ENCODE measurements at regions not wholly inside any gene's neighbourhood (a gene's known extent, or its start where the extent isn't known, plus 50 kb on each side); places are given as distances from the start of the nearest gene placed in this dataset.

DNA sequence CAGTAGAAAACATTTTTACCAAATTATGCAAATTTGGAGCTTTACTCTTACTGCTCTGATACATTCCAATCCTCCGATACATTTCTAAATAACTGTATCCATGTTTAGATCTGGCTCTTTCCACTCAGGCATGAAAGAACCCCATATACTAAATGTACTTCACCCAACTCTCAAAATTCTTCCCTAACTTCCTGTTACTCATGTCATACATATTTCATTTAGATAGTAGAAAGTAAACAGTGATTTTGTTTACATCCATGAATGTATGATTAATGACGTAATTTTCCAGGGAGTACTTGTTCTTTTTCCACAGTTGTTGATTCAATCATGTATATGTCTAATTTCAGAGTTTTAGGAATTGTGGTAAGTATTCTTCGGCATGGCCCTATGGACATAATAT lies 1426.5 kb upstream of the C9orf72 start:
- H3K27me3 ChIP-seq, result no peaks in the 10 kb centered on the region
- ATAC-seq, result no peak
- intact Hi-C loops (cut with DNase I), result no loop called here
- DNase-seq, result no peak
- H3K4me1 ChIP-seq, result no peaks in the 10 kb centered on the region
- H3K36me3 ChIP-seq, result no peaks in the 10 kb centered on the region
- no peak overlapping the region for H3K4me3 ChIP-seq
- TF ChIP-seq POLR2A (IDR thresholded peaks at IDR 0.05), result no peak
- TF ChIP-seq, protein P1, sequence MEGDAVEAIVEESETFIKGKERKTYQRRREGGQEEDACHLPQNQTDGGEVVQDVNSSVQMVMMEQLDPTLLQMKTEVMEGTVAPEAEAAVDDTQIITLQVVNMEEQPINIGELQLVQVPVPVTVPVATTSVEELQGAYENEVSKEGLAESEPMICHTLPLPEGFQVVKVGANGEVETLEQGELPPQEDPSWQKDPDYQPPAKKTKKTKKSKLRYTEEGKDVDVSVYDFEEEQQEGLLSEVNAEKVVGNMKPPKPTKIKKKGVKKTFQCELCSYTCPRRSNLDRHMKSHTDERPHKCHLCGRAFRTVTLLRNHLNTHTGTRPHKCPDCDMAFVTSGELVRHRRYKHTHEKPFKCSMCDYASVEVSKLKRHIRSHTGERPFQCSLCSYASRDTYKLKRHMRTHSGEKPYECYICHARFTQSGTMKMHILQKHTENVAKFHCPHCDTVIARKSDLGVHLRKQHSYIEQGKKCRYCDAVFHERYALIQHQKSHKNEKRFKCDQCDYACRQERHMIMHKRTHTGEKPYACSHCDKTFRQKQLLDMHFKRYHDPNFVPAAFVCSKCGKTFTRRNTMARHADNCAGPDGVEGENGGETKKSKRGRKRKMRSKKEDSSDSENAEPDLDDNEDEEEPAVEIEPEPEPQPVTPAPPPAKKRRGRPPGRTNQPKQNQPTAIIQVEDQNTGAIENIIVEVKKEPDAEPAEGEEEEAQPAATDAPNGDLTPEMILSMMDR (IDR thresholded peaks at IDR 0.05), result no peak
- H3K9me3 ChIP-seq, result peaks cover 0 to 5% (median 0%) of the 10 kb centered on the region in 12 donors
- no peak overlapping the region for H3K27ac ChIP-seq
- 70 to 80% (median 75%) methylated on average over 3 of the region's 3 CpGs for WGBS, 4 donors

DNA sequence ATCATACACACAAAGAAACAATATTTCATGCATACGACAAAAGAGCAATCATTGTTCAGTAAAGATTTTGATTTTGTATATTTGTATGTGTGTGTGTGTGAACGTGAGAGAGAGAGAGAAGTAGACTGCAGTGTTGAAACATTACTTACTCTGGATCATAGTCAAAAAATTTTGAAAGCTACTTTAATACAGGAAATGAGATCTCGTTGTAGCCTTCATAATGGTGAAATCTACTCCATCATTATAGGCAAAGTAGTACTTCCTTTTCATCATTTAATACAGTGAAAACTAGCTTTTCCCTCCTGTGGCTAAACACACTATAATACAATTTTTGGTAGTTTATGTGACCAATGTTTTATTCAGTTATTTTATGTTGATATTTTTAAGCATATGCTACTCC lies 1427.7 kb upstream of the C9orf72 start:
- intact Hi-C loops (cut with DNase I), result no loop called here
- TF ChIP-seq, protein P1 (IDR thresholded peaks at IDR 0.05), result no peak
- no peak for TF ChIP-seq POLR2A (IDR thresholded peaks at IDR 0.05)
- H3K4me3 ChIP-seq, result no peak overlapping the region
- no peak overlapping the region for H3K27ac ChIP-seq
- DNase-seq, result no peak
- no peaks in the 10 kb centered on the region for H3K36me3 ChIP-seq
- 49 to 63% (median 57%) methylated on average over 3 of the region's 3 CpGs for WGBS, 4 donors
- no peaks in the 10 kb centered on the region for H3K27me3 ChIP-seq
- peaks cover 0 to 5% (median 0%) of the 10 kb centered on the region in 12 donors for H3K9me3 ChIP-seq
- no peak for ATAC-seq
- no peaks in the 10 kb centered on the region for H3K4me1 ChIP-seq

DNA sequence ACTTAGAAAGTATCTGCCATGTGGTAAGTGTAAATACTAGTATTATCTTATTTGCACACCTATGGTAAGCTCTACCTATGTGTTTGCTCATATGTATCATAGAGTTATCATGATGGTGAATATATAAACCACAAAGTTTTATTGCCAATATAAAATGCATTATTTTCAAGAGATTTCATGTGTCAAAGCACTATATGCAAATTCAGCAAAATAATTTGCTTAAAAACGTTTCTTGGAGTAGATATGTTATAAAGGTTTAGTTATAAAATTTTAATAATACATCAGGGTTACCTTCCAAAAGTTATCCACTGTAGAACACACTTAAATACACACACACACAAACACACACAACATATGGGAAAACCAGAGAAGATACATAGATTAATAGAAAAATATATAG lies 1431.7 kb upstream of the C9orf72 start:
- ATAC-seq, result no peak
- TF ChIP-seq, protein P1 (IDR thresholded peaks at IDR 0.05), result no peak
- Histone ChIP-seq H3K36me3 (no peaks in the 10 kb centered on the region), H3K9me3 (peaks cover 0 to 5% (median 0%) of the 10 kb centered on the region in 12 donors), H3K27ac (no peak overlapping the region), H3K4me1 (no peaks in the 10 kb centered on the region), H3K4me3 (no peak overlapping the region), H3K27me3 (no peaks in the 10 kb centered on the region)
- 29 to 33% (median 31%) methylated on average over 1 of the region's 1 CpG for WGBS, 4 donors
- intact Hi-C loops (cut with DNase I), result no loop called here
- no peak for DNase-seq

DNA sequence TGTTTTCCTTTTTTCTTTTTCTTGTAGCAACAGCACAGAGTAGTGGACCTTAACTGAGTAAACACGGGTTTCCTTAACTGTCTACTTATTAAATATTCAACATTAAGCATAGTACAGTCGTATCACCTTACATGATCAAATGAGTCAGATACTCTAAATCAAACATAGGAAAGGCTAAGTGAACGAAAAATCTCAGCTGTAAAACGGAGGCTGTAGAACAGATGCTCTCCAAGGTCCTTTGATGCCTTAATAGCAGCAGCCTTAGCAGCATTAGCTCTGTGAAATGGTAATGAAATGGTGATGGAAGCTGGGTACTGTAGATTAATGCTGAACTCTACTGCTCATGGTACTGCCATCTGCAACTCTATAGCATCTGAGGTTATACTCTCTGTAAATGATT lies 1433.3 kb upstream of the C9orf72 start:
- intact Hi-C loops (cut with DNase I), result no loop called here
- WGBS, 4 donors, result 66 to 78% (median 69%) methylated on average over 4 of the region's 4 CpGs
- H3K36me3 ChIP-seq, result no peaks in the 10 kb centered on the region

More for the DNA sequence above, 1433.3 kb upstream of the C9orf72 start:
- ATAC-seq (no peak), DNase-seq (no peak)
- Histone ChIP-seq H3K27ac (no peak overlapping the region), H3K4me3 (no peak overlapping the region), H3K27me3 (no peaks in the 10 kb centered on the region), H3K4me1 (no peaks in the 10 kb centered on the region), H3K9me3 (peaks cover 0 to 11% (median 0%) of the 10 kb centered on the region in 12 donors)
- TF ChIP-seq, protein P1 (IDR thresholded peaks at IDR 0.05), result no peak
- no peak for TF ChIP-seq POLR2A (IDR thresholded peaks at IDR 0.05)
